Erythroblast (primary cell): ENCODE measurements at regions not wholly inside any gene's neighbourhood (a gene's known extent, or its start where the extent isn't known, plus 50 kb on each side); places are given as distances from the start of the nearest gene placed in this dataset.

Experiments
- GATA1 ChIP-seq: IDR thresholded peaks from 2 replicates; pipeline ENCODE4 v1.6.1; 2011; ENCODE audit warnings: low read depth, mild to moderate bottlenecking, control low read depth, low read length, moderate library complexity
- POLR2A ChIP-seq: IDR thresholded peaks from 2 replicates; pipeline ENCODE4 v1.6.1; 2011; ENCODE audit warnings: mild to moderate bottlenecking, low read length

DNA sequence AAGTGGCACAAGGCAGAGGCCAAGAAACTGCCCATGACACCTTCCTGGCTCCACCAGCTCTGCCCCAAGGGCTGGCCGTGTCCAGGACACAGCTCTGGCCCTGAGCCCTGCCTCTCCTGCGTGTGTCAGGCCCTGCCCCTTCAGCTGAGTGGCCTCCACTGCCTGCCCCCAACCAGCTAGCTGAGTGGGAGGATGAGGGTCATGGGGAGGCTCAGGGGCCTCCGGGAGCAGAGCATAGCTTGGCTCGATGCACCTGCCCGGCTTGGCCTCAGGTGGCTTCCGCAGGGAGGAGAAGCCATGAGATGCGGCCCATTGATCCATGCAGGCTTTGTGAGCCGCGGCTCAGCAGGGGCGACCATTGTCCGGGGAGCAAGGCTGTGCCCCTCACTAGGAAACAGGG, 108.7 kb upstream of the TTC34 start:
- TF ChIP-seq POLR2A (no peak), GATA1 (no peak)
